ENCODE measurements at regions not wholly inside any gene's neighbourhood (a gene's known extent, or its start where the extent isn't known, plus 50 kb on each side); places are given as distances from the start of the nearest gene placed in this dataset.
"Not testable (repeated sequence)": the region's sequence is repeated elsewhere in the genome, so short reads cannot be mapped to it uniquely, and the experiment has no call there.

GRCh38 chr3:4222574-4223175 is 80.5 kb upstream of the SETMAR start:
- no peak for DNase-seq

GRCh38 chr3:4223777-4224176 is 79.4 kb upstream of the SETMAR start:
- no peak for DNase-seq

- DNase-seq: no peak
Observed at GRCh38 chr3:4224331-4224730, 78.8 kb upstream of the SETMAR start.

GRCh38 chr3:4225005-4225471 is 78.1 kb upstream of the SETMAR start:
- no peak for DNase-seq

GRCh38 chr3:4228295-4228694 is 74.9 kb upstream of the SETMAR start:
- no peak for DNase-seq

- DNase-seq: no peak
Observed at GRCh38 chr3:4231041-4231440, 72.1 kb upstream of the SETMAR start.

GRCh38 chr3:4232798-4233197 is 70.4 kb upstream of the SETMAR start:
- DNase-seq: no peak

- DNase-seq: no peak
Observed at GRCh38 chr3:4233488-4233887, 69.7 kb upstream of the SETMAR start.

GRCh38 chr3:4234889-4235288 is 68.3 kb upstream of the SETMAR start:
- no peak for DNase-seq

GRCh38 chr3:4235690-4236089 is 67.5 kb upstream of the SETMAR start:
- DNase-seq: no peak

GRCh38 chr3:4241595-4242170 is 61.5 kb upstream of the SETMAR start:
- no peak for DNase-seq

- DNase-seq: no peak
Observed at GRCh38 chr3:4245671-4246070, 57.5 kb upstream of the SETMAR start.

- DNase-seq: no peak
Observed at GRCh38 chr3:4247391-4247790, 55.8 kb upstream of the SETMAR start.

- no peak for DNase-seq
Observed at GRCh38 chr3:4250064-4250463, 53.1 kb upstream of the SETMAR start.

GRCh38 chr3:4251412-4251811 is 51.8 kb upstream of the SETMAR start:
- DNase-seq: no peak

GRCh38 chr3:4253072-4253832 is 49.9 kb upstream of the SETMAR start:
- DNase-seq: not testable (repeated sequence)
